DND-41 (cell line): ENCODE measurements at regions not wholly inside any gene's neighbourhood (a gene's known extent, or its start where the extent isn't known, plus 50 kb on each side); places are given as distances from the start of the nearest gene placed in this dataset.

ENCODE experiments used
- CTCF ChIP-seq: IDR thresholded peaks from 2 replicates; pipeline ENCODE4 v1.5.1; 2012; ENCODE audit warnings: borderline replicate concordance, low read length, moderate library complexity, mild to moderate bottlenecking; ENCODE audit not compliant: poor library complexity, severe bottlenecking; ENCODE audit errors: extremely low read depth
- EZH2 ChIP-seq: IDR thresholded peaks from 3 replicates; pipeline ENCODE4 v1.6.1; 2012; ENCODE audit warnings: borderline replicate concordance, low read depth, mild to moderate bottlenecking, moderate library complexity, low read length, inconsistent platforms; ENCODE audit not compliant: severe bottlenecking

GRCh38 chr4:58093352-58093751 lies 983.2 kb upstream of the IGFBP7 start:
- TF ChIP-seq CTCF (no peak), EZH2 (no peak)
